Hippocampal formation (tissue), 2 donors: ENCODE measurements at regions not wholly inside any gene's neighbourhood (a gene's known extent, or its start where the extent isn't known, plus 50 kb on each side); places are given as distances from the start of the nearest gene placed in this dataset.
"Not testable (repeated sequence)": the region's sequence is repeated elsewhere in the genome, so short reads cannot be mapped to it uniquely, and the experiment has no call there.

ENCODE experiments used
- DNase-seq, 2 donors: peaks; one replicate each; lab custom pipeline; 2025; lab: John Stamatoyannopoulos, UW

DNA sequence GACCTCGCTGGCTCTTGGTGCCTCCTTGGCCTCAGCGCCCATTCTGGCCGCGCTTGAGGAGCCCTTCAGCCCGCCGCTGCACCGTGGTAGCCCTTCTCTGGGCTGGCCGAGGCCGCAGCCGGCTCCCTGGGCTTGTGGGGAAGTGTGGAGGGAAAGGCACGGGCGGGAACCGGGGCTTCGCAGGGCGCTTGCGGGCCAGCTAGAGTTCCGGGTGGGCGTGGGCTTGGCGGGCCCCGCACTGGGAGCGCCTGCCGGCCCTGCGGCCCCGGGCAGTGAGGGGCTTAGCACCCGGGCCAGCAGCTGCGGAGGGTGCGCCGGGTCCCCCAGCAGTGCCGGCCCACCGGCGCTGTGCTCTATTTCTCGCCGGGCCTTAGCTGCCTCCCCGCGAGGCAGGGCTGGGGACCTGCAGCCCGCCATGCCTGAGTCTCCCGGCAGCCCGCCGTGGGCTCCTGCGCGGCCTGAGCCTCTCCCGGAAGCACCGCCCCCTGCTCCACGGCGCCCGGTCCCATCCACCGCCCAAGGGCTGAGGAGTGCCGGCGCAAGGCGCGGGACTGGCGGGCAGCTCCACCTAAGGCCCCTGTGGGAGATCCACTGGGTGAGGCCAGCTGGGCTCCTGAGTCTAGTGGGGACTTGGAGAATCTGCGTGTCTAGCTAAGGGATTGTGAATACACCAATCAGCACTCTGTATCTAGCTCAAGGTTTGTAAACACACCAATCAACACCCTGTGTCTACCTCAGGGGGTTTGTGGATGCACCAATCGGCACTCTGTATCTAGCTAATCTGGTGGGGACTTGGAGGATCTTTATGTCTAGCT, 141.1 kb downstream of the SLCO4C1 start:
- not testable (repeated sequence) for DNase-seq

GRCh38 chr5:102154291-102154690, 141.8 kb downstream of the SLCO4C1 start:
- no peak for DNase-seq

DNA sequence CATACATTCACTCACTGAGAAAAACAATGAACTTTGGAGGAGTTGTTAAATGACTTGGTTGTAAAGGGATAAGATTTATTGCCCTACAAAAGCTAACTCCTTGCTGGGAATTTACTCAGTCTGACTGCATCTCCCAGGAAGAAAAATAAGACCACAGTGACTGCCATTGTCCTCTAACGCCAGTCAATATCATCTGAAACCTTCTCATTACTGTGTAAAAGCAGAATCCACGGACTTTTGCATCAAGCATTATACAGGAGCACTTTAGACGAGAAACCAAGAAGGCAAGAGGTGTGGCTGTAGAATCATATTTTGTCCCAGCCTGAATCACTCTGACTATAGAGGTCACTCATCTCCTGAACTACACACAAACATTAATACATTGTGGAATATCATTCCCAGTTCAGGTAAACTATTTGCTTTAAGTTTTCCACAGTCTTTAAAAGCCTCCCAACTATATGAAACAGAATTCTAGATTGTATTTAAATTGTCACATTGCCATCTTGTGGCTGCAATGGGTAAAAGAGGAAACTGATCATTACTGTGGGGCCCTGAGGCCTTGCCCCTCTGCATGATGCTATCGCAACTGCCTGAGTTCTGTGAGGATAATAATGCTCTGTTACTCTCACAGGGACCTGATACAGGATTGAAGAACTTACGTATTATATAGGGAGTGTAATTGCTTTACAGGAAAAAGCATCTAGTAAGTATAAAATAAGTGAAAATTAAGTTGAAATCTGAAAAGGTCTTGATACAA, 142.9 kb downstream of the SLCO4C1 start:
- peak in 1 of 2 donors; percentile 6 for DNase-seq

DNA sequence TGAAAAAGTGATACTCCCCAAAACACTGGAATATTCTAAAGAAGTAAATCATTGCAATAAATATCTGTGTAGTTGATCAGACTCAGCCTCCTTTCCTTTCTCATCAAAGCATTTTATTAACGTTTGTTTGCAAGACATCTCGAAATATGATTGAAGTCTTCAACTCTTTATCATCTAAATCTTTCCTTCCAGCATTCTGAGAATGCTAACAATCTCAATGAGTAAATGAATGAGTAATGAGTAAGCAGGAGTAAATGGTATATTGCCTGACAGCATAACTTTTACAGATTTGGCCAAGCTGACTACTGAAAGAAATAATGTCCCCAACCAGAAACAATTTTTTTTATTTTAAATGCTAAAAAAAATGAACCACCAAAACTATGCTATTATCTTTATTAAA, 157.1 kb downstream of the SLCO4C1 start:
- no peak for DNase-seq

- no peak for DNase-seq
Measured at GRCh38 chr5:102138243-102138653, 157.8 kb downstream of the SLCO4C1 start.

DNA sequence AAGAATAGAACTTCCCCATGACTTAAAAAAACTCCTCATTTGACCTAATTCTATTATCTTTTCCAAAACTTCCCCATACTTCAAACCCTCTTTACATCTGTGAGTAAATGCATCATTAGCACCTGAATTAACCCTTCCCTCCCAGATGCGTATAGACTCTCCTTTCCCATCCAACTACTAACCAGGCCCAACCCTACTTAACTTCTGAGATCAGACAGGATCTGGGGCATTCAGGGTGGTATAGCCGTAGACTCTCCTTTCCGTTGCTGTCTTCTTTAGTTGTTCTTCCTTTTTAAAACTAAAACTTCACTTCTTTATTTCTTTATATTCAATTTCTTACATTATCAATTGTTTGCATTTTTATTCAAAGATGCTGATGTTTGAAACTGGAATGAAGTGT, 165.2 kb downstream of the SLCO4C1 start:
- DNase-seq = no peak

- no peak for DNase-seq
Measured at GRCh38 chr5:102130386-102130785, 165.7 kb downstream of the SLCO4C1 start.

DNA sequence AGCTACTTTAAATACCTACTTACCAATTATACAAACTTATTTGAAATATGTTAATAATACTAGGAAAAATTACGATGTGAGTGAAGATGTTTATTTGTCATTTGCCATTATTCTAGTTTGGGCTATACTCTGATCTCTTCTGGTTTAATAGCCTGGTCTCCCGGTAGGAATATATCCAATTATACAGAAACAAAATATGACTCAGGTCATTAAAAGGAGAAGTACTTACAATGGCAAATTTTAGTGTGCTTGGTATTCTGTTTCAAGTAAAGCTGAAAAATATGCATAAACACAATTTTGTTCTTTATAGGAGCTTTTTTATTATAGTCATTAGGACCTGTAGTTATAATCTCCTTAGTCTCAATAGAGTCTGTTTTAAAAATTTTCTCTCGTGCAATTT, 176.8 kb downstream of the SLCO4C1 start:
- no peak for DNase-seq

DNA sequence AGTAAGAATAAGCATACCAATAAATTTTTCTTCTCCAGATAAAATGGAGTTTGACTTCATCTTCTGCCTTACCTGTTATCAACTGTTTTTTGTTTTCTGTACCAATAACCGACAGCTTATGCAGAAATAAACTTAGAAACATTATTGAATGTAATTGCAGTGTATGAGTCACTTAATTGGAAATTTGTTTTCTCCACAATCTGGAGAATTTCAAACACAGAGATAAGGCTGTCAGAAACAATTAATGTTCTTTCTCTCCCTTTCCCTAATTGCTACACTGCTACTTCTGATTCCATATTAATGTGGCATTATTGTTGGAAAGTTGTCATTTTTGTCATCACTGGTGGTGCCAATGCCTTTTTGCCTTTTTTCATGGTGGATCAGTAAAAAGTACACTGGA, 180.3 kb downstream of the SLCO4C1 start:
- DNase-seq = no peak

DNA sequence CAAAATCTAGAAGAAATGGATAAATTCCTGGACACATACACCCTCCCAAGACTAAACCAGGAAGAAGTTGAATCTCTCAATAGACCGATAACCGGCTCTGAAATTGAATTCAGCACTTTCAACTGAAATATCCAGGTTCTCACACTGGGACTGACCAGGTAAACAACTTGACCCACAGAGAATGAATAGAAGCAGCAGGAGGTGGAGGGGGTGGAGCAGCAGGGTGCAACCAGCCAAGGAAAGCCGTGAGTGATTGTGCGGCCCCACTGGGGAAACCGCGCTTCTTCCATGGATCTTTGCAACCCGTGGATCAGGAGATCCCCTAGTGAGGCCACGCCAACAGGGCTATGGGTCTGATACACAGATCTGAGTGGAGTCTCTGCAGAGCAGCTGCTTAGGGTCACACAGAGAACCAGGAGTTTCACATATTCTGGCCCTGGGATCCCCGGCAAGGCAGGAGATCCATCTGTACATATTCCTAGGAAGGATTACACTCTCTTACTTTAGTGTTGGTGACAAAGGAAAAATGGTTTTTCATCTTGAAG, 181.5 kb downstream of the SLCO4C1 start:
- no peak for DNase-seq

DNA sequence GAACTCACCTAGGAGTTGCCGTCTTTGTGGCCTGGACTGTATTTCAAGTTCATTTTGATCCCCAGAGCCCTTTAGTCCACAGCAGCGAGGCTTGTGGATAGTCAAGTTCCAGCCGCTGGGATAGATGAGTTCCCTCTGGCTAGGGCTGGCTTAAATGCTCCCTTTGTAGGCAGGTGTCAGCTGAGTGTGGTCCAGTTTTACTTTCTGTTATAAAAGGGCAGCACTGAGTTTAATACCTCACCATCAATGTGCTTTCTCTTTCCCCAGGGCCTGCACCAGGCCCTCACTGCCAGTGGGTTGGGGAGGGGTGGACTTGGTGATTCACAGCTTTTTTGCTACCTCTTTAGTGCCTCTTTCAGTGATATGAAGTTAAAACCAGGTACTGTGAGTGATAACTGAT, 188.2 kb downstream of the SLCO4C1 start:
- DNase-seq = no peak

DNA sequence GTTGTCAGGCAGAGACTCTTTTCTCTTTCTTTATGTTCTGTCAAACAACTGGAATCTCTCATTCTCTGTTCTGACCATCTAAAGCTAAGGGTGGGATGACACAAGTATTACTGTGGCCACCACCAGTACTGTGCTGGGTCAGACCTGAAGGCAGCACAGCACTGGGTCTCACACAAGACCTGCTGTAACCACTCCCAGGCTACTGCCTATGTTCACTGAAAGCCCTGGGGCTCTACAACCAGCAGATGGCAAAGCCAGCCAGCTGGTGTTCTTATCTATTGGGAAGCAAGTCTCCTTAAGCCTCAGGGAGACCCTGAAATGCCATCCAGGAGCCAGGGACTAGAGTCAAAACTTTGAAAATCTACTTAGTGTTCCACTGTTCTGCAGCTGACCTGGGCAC, 189.5 kb downstream of the SLCO4C1 start:
- no peak for DNase-seq

GRCh38 chr5:102099766-102100331, 196.2 kb downstream of the SLCO4C1 start:
- no peak for DNase-seq

DNA sequence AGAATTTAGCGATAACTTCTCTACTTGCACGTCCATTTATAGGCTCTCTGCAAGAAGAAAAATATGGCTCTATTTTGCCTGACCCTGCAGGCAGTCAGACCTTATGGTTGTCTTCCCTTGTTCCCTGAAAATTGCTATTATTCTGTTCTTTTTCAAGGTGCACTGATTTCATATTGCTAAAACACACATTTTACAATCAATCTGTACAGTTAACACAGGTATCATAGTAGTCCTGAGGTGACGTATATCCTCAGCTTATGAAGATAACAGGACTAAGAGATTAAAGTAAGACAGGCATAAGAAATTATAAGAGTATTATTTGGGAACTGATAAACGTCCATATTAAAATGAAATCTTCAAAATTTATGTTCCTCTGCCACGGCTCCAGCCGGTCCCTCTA, 197.0 kb downstream of the SLCO4C1 start:
- DNase-seq = not testable (repeated sequence)

GRCh38 chr5:102098606-102099005, 197.5 kb downstream of the SLCO4C1 start:
- DNase-seq = not testable (repeated sequence)

DNA sequence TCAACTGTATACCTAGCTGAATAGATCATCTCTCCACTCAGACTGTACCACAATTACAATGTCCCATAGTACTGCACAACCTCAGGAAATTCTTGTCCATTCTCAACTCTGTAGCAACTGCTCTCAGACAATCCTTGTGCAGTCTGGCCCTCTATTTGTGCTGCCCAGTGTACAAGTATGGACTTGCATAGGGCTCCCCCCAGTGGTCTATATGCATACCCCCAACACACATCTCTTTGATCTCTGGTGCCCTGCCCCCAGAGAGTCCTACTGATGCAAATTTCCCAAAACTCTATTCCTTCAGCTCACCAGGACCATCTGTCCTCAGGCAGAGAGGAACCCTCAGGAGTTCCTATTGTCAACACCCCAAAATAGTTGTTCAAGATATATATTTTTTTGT, 205.3 kb downstream of the SLCO4C1 start:
- no peak for DNase-seq

DNA sequence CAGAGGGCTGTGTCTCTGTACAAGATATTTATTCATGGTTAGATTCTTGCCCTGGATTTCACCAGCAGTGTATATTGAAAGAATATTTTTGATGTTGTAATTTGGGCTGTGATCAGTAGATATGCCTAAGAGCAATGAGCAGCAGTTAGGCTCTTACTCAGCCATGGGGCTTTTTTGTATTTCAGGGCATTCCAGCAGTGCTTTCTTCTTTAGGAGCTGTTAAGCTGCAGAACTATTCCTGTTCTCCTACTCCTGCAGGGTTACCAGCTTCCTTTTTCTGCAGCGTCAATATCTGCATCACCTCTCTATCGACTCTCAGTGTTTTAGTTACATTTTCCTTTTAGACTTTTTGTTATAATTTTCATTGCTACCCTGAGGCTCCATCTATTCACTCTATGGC, 206.2 kb downstream of the SLCO4C1 start:
- no peak for DNase-seq

DNA sequence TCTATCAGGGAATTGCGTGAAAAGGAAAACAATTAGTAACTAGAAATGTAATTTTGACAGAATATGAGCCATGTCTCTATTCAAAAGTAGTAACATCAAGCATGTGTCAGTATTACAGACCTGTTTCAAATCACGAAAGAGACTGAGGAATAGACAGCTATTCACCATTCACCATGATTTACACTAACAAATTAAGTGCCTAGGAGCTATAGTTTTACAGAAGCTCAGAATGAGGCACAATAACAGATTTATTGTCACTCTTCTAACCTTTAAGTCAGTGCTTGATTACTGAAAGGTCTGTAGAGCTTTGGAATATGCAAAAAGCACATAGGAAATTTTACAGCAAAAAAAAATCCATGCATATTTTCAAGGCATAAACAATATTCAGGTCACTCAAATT, 208.2 kb downstream of the SLCO4C1 start:
- DNase-seq = no peak

DNA sequence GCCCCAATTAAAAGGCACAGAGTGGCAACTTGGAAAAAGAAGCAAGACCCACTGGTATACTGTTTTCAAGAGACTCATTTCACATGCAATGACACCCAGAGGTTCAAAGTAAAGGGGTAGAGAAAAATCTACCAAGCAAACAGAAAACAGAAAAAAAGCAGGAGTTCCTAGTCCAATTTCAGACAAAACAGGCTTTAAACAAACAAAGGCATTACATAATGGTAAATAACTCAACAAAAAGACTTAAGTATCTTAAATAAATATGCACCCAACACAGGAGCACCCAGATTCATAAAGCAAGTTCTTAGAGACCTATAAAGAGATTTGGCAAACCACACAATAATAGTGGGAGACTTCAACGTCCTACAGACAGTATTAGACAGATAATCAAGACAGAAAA, 215.8 kb downstream of the SLCO4C1 start:
- no peak for DNase-seq

- no peak for DNase-seq
Measured at GRCh38 chr5:102077920-102078319, 218.2 kb downstream of the SLCO4C1 start.

DNA sequence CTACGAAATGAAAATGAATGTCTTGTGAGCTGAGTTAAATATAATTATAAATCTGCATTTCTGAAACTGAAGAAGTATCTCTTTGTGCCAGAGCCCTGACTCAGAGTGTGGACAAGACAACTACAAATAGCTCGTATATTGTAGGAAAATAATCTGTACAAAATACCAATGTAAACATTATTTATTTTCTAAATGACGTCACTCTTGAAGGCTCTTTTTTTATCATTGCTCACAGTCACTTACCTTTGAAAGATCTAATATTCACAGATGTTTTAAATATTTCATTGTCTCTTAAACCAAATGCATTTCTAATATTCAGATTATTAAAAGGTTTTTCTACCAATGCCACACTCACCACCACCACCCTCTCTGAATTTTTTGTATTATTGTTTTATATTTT, 226.1 kb downstream of the SLCO4C1 start:
- DNase-seq = no peak

GRCh38 chr5:102068870-102069269, 227.2 kb downstream of the SLCO4C1 start:
- DNase-seq = no peak

- DNase-seq = no peak
Measured at GRCh38 chr5:102049517-102049916, 246.6 kb downstream of the SLCO4C1 start.
